ENCODE measurements at regions not wholly inside any gene's neighbourhood (a gene's known extent, or its start where the extent isn't known, plus 50 kb on each side); places are given as distances from the start of the nearest gene placed in this dataset.

DNA sequence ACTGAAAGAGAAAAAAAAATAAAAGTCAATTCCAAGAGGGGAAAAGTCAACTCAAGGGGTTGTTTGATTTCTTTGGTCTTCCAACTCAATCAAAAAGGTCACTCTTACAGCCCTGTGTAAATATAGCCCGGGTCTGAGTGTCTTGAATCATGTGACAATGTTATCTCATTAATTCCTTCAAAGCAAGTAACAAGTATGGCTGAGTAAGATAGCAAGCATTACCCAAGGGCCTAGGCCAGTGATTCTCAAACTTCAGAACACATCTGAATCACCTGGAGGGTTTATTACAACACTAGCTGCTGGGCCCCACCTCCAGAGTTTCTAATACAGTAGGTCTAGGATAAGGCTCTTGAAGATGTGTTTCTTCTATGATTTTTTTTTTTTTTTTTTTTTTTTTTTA is 125.0 kb downstream of the PRLHR start:
- no peak for DNase-seq (ENCODE audit: low read depth in 2 of 2)

DNA sequence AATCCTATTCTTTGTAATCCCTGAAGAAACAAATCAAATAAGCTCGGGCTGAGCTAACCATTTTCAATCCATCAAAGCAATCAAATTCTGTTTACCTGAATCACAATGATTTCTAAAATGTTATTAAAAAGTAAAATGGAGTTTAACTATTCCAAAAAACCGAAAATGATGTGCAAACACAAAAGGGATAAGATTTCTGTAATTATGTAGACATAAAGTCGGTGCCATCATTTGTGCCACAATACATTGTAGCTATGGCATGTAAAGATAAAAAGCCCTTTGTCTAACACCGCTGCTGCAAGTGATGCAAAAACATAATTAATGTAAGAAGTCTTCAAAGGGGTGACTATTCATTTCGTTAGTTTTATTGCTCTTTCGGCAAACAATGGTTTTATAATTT is 125.1 kb upstream of the FAM204A start:
- no peak for DNase-seq (ENCODE audit: low read depth in 2 of 2)

DNA sequence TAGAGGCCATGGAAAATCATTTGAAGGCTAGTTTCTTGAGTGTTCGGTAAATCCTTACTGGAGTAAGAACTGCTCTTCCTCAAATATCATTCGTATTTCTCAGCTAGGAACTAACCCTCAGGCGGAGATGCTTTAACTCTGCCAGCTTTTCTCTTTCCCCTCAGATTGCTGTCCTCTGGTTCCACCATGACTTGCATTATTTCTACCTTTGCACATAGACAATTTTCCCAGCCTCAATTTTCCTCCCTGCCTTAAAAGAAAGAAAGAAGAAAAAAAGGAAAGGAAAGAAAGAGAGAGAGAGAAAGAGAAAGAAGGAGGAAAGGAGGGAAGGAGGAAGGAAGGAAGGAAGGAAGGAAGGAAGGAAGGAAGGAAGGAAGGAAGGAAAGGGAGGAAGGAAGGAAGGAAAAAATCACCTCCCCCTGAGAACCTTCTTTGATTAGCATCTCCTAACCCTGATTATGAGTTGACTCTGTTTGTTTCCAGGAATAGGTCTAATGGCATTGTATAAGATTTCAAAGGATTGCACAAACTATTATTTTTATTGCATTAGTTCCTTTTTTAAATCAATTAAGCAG is 123.3 kb upstream of the FAM204A start:
- DNase-seq (ENCODE audit: low read depth in 2 of 2), result no peak

DNA sequence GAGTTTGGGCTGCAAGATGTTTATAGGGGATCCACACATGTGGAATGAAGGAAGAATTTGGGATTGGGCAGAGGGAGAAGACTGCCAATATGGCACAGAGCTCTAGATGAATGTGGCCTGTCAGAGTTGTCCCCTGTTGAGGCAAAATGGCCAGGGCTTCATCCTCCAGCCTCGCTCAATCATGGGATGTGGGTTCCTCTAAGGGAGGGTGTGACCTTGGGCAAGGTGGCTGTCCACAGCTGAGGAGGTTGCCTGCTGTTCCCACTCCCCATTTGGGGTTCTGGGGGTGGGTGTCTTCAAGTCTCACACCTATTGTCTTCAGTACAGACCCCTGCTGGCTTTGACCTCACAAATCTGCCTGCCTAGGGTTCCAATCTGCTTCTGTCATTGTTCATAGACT is 121.6 kb upstream of the FAM204A start:
- no peak for DNase-seq (ENCODE audit: low read depth in 2 of 2)

DNA sequence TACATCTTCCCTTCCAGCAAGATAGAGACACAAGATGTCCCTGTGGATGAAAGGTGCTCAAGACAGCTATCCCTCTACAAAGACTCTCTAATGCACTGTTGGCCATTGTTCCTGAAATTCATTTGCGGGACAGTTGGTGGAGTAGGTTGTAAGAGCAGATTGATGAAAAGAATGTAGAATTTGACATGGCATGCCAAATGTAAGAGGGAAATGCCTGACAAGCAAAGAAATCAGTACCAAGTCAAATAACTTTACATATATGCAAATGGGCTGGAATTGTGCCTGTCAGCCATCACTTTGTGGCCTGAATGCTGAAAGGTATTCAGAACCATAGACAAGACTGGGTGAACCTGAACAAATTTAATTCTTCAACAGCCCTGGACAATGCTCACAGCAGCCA is 120.3 kb upstream of the FAM204A start:
- no peak for DNase-seq (ENCODE audit: low read depth in 2 of 2)

DNA sequence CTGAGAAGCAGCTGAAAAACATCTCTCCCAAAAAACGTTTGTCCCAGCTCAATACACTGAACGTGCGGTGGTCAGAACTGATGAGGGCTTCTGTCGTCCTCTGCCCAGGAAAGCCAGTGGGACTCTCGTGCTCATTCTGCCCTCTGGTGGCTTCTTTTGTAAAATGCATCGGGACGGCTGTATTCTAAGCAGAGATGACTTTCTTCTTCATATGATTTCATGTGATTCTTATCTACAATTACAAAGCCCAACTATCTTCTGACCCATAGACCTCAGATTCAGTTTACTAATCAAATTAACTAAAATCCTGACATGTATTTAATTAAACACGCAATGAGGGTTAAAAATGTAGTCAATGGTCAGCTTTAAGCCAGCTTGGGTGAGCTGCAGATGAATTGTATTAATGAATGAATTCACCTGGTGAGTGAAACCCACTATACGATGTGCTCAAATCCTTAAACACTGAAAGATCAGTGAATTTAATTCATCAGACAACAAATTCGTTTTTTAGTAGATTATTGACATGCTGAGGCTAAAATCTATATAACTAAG is 117.6 kb upstream of the FAM204A start:
- DNase-seq (ENCODE audit: low read depth in 2 of 2), result peak in 1 of 2 experiments; percentile 29

DNA sequence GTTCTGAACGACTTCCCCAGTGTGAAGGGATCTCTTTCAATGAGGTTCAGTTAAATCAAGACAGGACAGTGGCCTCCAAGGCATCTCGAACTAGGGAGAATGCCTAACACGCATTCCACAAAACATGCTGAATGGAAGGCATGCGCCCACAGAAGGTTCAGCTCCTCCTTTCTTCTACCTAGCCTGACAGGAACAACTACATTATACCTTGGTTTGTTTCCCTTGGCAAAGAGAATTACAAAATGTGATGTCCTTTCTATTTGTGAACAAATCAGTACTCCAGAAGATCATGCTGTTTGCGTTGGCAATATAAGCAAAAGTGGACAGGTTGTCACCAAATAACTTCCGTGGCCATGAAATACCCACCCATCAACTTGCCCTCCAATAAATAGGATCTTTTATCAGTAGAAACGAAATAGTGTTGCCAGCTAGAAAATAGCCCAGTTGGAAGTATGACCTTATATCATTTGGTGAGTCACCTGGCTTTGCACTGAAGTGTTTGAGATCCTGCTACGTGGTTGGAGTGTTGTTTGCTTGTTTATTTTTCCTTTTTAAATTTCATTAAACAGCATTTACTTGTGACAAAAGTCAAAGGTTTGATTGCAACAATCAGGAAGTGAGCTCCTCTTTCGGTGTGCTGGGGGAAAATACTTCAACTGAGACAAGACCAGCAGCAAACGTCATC is 117.0 kb upstream of the FAM204A start:
- DNase-seq (ENCODE audit: low read depth in 2 of 2), result no peak

DNA sequence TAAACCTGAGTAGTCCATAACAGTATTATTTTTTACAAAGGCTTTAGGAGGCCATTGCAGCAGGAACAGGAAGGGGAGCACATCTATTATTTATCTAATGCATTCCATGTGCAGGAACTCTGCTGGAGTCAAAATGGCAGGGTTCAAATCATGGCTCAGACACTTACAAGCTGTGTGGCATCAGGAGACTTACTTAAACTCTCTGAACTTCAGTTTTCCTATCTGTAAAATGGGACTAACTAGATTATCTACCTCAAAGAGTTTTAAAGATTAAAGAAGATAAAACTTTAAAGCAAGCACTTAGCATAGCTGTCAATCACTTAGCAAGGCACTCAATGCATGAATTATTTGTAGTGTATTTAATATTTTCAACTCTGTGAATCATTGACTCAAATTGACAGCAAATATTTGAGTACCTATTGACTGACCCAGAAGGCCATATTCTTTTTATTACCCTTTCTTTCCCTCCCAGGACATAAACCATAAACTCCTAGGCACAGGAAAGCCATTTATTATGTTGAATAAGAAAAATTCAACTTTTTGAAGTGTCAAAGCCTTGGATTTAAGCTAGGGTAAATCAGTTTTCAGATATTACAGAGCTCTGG is 115.8 kb upstream of the FAM204A start:
- DNase-seq (ENCODE audit: low read depth in 2 of 2), result no peak

DNA sequence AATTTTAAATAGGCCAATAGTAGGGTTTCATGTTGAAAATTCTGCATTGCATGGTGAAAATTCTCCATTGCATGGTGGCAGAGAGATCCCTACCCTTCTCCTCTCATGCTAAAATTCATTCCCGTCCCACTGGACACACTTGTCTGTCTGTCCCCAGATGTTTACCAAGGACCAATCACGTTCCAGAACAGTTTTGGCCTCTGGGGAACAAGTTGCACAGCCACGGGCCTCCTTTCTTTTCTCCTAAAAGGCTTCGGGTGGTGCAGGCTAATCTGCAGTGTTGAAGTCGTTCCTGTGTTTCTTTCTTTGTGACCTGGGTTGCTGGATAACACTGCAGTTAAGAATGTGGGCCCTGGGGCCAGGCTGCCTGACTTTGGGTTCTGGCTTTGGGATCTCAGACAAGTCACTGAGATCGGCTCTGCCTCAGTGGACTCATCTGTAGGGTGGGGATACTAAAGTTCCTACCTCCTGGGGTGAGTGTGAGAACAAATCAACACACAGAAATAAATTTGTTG is 113.1 kb upstream of the FAM204A start:
- DNase-seq (ENCODE audit: low read depth in 2 of 2), result no peak

DNA sequence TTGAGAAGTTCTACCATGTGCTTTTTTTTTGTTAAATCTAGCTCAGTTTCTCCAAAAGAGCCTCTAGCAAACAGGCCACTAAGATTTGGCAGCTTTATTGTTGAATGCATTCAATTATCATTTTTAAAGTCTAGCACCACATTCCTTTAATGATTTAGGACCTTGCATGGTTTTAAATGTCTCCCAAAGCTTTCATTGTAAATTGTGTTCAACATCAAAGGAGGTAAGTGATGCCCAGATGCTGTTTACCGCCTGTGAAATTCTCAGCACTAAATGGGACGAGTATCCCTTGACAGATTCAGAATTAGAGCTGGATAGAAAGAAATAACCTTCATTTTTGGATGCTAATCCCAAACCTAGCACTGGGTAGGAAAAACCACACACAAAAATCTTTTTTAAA is 112.1 kb upstream of the FAM204A start:
- no peak for DNase-seq (ENCODE audit: low read depth in 2 of 2)

DNA sequence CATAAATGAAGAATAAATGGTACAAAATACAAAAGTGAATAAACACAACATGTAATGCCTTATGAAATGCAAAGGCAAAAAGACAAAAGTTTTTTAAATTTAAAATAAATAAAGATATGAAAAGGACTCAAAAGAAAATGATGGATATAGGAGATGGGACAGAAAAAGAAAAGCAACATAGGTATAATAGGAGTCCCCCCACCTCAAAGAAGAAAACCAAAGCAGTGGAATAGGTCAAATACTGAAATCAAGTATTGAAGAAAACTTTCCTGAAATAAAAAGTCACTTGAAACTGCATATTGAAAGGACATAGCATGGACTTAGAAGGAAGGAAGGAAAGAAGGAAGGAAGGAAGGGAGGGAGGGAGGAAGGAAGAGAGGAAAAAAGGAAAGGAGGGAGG is 110.0 kb upstream of the FAM204A start:
- no peak for DNase-seq (ENCODE audit: low read depth in 2 of 2)

DNA sequence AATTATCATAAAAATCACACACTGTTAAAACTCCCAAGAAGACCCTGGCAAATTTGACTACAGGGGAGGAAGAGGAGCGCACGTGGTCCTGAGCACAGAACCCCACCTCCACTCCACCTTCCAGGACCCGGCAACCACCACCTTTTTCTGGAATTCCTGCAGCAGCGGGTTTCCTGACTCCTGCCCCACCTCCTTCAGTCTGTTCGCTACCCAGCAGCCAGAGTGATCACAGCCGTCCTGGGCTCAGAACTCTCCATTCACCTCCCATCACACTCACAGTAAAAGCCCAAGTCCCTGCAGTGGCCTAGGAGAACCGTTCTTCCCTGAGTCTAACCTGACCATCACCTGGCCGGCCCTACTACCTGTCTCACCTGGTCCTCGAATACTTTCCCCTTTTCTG is 107.4 kb upstream of the FAM204A start:
- no peak for DNase-seq (ENCODE audit: low read depth in 2 of 2)

DNA sequence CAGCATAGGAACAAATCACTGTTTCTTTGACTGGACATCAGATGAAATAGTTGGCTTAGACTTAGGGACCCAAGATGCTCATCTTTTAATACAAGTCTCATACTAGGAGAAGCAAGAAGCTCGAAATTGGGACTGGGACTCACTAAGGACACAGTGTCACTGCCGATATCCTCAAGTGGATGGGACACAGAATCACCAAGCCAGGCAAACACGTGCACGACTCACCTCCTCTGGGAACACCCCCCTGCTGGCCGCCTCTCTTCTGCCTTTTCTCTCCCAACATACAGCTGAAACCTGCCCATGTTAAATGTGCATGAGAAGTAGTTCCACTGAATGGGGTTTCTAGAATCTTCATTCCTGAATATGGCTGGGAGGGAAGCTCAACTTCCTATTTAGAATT is 106.6 kb upstream of the FAM204A start:
- no peak for DNase-seq (ENCODE audit: low read depth in 2 of 2)

DNA sequence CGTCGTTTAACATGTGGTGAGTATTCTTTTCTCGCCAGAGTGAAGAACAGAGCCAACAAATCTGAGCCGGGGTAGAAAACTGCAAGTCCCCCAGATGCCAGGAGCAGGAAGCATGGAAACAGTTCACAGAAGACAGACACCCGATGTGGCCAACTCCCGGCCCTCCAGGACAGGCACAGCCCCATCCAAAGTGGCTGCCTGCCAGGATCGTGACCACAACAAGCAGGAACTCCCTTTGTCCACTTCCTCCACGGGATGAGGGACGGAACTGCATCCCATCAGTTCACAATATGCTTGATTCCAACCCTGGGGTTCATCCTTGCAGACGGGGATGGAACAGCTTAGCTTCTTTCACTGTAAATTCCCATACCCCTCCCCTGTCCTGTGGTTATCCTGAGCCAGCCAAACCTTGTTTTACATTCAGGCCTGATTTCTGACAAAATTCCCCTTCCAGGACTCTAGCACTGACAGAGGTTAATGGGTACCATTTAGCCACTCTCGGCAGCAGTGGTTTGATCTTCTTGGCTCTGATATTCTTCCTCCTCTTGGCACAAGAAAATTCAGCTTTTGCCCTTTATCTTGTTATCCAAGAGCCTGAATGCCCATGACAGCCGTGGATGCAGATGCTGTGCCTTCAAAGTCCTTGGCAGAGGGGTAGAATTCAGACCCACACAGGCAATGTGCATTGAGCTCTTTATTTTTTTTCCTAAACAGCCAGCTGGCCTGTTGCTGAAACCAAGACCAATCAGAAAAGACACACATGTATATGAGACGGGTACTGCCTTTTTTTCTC is 105.5 kb upstream of the FAM204A start:
- DNase-seq (ENCODE audit: low read depth in 2 of 2), result no peak

DNA sequence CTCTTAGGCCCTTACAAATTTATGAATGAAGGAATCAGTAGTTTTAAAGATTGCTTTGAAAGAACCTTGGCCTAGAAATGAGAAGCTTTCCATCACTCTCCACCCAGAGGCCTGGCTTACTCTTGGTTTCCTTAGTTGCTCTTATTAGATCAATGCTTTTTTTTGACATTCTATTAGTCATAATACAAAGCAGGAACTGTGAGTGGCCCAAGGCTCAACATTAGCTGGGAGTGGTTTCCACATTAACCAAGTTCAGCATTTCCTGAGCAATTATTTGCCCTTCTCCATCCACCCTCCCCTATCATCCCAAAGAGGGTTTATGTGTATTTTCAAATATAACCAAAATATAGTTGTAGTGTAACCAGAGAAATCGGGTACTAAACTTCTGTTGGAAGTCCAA is 103.4 kb upstream of the FAM204A start:
- DNase-seq (ENCODE audit: low read depth in 2 of 2), result no peak

DNA sequence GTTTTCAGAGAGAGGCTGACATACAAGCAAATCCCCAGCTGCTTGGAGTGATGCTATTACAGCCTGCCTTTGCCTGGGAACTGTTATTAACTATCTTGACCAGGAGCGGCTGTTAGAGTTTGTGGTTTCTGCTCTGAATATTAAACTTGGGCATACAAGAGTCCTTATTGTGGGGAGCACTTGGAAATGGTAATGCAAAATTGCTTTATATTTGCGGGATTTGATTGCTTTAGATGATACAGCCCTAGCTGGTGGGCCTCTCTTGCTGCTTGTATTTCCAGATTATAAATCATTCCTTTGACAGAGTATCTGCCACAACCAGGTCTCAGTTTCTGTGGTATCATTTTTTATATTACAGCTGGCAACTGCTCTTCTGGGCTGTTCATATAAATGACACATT is 101.9 kb upstream of the FAM204A start:
- no peak for DNase-seq (ENCODE audit: low read depth in 2 of 2)

DNA sequence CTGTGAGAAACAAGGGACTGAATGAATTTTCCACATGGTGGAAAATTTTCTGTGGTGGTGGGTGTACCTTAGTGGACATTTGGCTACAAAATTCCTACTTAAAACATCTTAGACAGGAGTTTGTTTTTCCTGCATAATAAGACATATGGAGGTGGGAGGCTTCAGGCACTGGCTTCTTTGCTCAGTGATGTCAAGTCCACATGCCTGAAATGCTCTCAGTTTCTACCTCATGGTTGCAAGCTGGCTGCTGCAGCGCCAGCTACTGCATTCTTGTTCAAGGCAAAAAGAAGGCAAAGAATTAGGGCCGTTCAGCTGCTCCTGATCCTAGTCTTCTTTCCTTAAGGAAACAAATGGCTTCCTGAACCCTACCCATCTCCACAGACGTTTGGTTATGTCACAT is 99.9 kb upstream of the FAM204A start:
- no peak for DNase-seq (ENCODE audit: low read depth in 2 of 2)

DNA sequence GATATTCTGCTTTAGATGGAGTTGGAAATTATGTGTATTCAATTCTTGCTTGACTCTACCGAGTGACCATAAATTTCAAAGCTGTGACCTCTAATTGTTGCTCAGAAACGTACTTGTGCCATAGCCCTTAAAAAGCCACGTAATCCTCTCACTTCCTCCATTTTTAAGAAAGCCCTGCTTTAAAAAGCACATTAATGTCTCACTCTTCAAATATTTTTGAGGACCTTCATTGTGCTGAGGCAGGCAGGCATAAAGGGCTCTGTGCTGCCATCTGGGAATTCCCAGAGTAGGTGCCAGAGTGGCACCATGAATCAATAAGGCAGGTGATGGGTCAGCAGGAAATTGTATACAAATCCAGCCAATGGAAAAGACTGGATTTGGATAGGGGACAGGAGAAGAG is 97.7 kb upstream of the FAM204A start:
- DNase-seq (ENCODE audit: low read depth in 2 of 2), result no peak

DNA sequence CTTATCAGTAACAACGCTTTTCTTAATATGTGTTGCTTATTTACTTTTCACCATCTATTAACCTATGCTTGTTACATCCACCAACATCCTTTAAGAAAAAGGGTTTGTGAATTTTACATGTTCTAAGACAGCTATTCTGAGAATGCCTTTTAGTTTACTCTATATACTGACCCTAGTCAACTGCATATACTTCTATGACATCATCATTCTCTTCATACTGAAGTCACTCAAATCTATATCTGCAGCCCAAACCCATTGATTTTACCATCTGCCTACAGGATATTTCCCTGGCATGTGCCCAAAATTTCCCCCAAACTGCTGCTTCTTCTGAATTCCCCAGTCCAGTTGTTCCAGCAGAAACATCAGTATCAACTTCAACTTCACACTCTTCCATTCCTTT is 94.6 kb upstream of the FAM204A start:
- no peak for DNase-seq (ENCODE audit: low read depth in 2 of 2)

DNA sequence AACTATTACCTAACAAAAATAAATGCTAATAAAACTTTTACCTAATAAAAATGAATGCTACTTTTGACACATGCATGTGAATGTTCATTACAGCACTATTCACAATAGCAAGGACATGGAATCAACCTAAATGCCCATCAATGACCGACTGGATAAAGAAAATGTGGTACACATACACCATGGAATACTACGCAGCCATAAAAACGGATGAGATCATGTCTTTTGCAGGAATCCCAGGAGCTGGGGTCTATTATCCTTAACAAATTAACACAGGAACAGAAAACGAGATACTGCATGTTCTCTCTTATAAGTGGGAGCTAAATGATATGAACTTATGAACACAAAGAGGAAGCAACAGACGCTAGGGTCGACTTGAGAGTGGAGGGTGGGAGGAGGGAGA is 88.1 kb upstream of the FAM204A start:
- DNase-seq (ENCODE audit: low read depth in 2 of 2), result no peak

DNA sequence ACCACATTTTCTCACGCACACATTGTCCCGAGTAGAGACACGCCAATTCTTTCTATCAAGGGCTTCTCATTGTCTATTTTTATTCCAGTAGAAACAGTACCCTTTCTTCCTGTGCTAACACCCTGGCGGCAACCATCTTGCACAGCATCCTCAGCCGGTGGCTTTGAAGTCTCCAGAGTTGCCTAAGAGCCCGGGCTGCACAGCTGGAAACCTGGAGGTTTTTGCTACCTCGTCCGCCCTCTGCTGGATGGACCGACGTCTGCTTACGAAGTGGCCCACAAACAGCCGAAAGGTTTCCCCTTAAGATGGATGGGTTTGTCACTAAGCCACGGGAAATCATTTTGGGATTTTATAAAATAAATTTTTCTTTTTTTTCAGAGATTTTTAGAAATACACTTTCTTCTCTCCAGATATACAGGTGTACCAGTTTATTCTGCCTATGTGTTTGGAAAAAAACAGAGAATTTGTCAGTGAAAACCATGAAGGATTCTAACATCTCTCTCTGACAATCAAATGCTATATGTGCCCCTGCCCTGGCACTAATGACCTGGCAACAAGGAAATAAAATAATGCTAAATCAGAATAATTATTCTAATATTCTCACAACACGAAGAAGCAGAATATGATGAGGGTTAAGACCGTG is 81.8 kb upstream of the FAM204A start:
- DNase-seq (ENCODE audit: low read depth in 2 of 2), result peak; percentile 70 to 71

DNA sequence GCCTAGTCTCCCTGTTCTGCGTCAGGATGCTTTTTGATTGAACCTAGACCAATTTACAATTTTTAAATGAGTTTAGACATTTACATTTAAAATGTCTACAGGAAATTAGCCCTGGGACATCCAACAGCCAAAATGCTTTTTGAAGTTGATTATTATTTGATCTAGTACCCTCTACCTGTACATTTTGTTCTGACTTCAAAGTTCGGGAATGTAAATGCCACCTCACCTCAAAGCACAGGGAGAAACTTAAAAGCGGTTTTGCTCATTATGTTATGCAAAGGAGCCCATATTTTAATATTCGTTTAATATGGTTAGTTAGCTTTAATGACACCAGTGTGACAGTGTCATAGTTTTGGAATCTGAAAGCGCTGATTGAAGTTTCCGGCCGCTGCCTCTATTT is 80.1 kb upstream of the FAM204A start:
- DNase-seq (ENCODE audit: low read depth in 2 of 2), result no peak

All from fibroblast of skin of left biceps (primary cell).